Left ventricle myocardium superior (tissue), 1 donor: ENCODE measurements at regions not wholly inside any gene's neighbourhood (a gene's known extent, or its start where the extent isn't known, plus 50 kb on each side); places are given as distances from the start of the nearest gene placed in this dataset.
"Not testable (repeated sequence)": the region's sequence is repeated elsewhere in the genome, so short reads cannot be mapped to it uniquely, and the experiment has no call there.

Experiments used
- ATAC-seq: fragments of 200-7000 bp; cut with Tn5 transposase; one replicate; pipeline ENCODE4 v1.9.1; 2020; ENCODE audit warnings: mild to moderate bottlenecking, moderate library complexity
- DNase-seq: peaks from one replicate; pipeline ENCODE4 v3.0.0-alpha.2; 2020
- intact Hi-C: fragments of 100-400 bp; cut with micrococcal nuclease; formaldehyde crosslinking; loops from one replicate; pipeline ENCODE4 v1.11.0; 2022
- donor health status: DM: no; HTN: yes; CAD: no; lungs with severe emphysema.

DNA sequence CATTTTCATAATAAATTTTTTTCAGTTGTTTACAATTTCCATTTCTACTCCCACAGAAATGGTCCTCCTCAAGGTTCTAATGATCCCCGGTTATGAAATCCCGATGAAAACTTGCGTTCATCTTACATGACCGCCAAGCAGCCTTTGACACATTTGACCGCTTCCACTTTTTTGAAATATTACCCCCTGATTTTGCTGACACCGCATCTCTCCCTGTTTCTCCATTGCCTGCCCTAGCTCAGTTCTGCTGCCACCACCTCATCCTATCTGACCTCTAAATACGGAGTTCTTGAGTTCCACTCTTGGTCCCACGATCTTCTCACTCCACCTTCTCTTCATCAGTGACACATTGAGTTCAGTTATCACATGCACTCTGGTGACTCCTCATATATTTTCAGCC is 74.1 kb downstream of the SLC35B3 start:
- intact Hi-C loops, result no loop called here
- ATAC-seq (no peak), DNase-seq (no peak)

DNA sequence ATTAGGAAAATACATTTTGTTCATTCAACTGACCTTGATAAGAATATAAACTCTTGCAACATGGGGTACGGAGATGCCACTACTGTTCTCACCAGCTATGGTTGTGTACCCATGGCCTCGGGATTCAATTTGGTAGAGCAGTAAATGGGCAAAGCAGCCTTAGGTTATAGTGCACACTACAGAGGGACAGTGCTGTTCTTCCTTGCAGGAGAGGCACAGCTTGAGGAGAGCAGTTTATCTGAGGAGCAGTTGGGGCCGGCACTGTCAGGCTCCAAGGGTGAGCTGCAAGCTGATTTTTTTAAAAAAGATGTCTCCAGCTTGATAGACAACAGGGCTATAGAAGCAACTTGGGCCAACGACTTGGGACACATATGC is 82.4 kb downstream of the SLC35B3 start:
- intact Hi-C loops, result no loop called here
- no peak for DNase-seq
- ATAC-seq, result no peak

DNA sequence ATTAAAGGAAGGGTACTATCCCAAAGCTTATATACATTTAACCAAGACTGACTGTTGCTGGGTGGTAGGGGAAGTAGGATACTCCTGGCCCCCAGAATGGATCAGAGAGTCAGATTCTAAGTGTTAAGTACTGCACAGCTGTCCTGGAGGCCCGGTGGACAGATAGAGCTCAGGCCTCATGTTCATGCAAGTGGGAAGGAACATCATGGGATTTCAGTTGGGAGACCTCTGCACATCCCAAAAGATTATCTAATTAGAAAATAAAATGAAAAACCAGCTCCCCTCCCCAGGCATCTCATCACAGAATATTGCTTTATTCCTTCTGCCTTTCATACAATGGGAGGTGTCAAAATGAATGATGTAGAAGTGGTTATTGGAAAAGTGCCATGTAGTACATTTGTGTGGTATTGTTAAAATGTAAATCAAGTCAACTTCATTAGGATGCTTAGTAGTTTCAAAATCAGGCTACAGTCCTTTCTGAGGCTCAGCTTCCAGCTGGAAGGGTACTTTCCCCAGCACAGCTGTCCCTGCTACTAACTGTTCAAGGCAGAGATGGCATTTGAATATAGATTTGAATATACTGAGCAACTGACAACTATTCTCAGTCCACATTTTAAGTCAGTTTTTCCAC is 82.9 kb downstream of the SLC35B3 start:
- ATAC-seq, result no peak
- no peak for DNase-seq
- intact Hi-C loops, result no loop called here

DNA sequence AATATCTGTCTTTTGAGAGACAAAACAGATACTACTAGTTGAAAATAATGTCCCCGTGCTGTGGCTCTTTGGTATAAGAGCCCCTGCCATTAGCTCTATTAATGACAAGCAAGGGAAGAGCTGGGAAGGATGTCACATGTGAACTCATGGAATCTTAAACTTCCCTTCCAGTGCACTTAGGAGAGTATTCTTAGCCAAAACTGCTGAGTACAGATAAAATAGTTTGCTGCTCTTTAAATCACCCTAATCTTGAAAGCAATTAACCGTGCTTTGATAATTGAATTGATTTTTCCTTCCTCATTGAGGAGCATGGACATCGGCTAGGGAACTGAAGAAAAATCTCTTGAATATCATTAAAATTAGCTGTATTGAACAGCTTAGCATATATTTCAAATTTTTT is 91.7 kb downstream of the SLC35B3 start:
- no peak for ATAC-seq
- DNase-seq, result no peak
- intact Hi-C loops, result no loop called here

DNA sequence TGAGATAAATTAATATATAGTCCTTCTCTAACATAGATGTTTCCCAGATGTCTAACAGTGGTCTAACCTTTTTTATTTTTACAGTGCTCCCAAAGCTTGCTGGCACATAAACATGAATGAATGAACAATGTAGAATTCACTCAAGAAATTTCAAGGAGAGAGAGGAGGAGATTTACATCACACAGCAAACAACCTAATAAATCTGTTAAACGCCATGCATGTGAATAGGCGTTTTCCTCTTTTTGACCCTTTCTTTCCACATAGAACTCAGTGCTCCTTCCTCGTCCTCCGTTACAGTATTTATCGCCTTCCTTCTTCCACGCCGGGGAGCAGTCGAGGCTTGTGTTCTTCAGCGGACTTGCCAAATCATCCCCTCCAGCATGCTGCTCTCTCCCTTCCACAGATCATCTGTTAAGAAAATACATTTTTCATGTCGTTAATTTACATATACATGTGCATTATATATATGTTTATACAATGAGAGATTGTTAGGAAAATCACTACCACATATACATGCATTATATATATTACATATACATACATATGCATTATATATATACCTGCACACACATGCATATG is 93.0 kb downstream of the SLC35B3 start:
- intact Hi-C loops, result no loop called here
- no peak for DNase-seq
- ATAC-seq, result no peak

DNA sequence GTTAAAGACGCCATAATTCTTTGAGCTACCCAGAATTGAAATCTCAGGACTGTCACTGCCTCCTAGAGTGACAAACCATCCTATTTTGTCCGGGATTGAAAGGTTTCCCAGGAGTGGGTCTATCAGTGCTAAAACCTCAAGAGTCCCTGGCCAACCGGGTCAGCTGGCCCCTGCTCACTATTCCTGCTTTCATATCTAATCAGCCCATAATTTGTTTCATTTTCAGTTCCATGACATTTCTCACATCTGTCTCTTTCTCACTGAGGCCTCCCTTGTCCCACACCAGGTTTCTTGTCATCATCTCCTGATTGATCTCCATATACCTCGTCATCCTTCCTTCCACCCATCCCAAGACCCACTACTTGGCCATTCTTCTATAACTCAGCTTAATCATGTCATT is 98.2 kb downstream of the SLC35B3 start:
- intact Hi-C loops, result no loop called here
- DNase-seq (no peak), ATAC-seq (no peak)

DNA sequence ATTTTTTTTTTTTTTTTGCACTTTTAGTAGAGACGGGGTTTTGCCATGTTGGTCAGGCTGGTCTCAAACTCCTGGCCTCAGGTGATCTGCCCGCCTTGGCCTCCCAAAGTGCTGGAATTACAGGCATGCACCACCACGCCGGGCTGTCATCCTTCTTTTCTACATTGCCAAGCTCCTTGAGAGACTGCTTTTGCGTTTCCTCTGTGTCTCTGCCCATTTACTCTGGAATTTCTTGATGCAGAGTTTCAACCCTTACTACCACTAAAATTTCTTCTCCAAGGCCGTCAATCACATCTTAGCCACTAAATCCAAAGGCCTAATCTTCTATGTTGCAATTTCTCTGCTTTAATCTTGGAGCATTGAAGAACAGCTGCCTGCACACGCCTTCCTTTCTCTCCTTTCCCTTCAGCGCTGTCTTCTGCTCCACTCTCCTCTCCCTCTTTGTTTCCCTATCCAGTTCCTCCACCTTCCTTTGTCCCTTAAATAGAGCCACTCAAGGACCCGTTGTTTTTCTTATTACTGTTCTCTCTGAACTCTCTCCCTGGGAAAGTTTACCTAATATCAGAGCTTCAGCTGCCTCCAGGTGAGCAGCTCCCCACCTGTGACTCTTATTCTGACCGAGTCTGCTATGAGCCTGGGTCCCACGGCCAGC is 98.8 kb downstream of the SLC35B3 start:
- intact Hi-C loops, result no loop called here
- no peak for DNase-seq
- ATAC-seq, result no peak

DNA sequence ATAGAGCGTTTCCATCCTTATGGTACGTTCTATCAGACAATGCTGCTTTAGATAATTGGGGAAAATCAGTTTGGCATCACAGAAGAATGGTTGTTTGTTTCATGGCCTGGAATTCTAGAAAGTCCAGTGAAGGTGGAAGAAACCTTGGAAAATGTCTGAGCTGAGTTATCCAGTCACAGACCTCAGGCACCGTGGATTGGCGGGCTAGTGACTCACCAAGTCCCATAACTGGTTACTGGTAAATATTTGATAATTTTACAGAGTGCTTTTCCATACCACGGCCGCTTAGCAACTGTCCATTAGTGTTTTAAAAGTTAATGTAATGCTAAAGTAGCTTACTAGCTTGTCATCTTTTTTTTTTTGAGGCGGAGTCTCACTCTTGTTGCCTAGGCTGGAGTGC is 99.4 kb downstream of the SLC35B3 start:
- ATAC-seq (no peak), DNase-seq (no peak)
- intact Hi-C loops, result no loop called here

DNA sequence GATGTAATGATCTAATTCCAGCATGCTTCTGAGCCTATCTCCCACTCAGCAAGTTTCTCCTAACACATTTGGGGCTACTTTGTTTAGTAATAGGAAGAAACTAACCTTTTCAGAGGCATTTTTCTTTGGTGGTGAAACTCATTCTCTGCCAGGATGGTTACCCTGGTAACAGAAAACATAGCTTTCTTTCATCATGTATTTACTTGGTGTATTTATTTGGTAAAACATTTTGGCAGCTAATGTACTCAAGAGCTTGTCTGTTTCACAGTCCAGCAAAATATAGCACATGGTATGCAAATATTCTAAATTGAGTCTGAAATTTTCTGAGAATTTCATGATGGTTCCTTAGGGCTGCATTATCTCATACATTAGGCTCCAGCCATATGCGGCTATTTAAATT is 100.0 kb downstream of the SLC35B3 start:
- no peak for ATAC-seq
- intact Hi-C loops, result no loop called here

DNA sequence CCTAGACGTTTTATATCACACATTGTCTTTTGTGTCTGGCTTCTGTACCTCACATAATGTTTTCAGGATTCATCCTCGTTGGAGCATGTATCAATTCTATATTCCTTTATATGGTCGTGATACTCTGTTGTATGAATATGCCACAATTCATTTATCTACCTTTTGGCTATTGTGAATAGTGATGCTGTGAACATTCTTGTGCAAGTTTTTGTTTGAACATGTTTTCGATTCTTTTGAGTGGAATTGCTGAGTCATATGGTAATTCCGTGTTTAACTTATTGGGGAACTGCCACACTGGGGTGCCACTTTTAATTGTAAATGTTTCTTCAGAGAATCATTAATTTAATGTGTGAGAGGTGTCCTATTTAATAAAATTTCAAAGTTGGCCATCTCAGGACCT is 101.2 kb downstream of the SLC35B3 start:
- ATAC-seq (no peak), DNase-seq (no peak)
- intact Hi-C loops, result no loop called here

More for the DNA sequence above, 100.0 kb downstream of the SLC35B3 start:
- DNase-seq, result no peak

DNA sequence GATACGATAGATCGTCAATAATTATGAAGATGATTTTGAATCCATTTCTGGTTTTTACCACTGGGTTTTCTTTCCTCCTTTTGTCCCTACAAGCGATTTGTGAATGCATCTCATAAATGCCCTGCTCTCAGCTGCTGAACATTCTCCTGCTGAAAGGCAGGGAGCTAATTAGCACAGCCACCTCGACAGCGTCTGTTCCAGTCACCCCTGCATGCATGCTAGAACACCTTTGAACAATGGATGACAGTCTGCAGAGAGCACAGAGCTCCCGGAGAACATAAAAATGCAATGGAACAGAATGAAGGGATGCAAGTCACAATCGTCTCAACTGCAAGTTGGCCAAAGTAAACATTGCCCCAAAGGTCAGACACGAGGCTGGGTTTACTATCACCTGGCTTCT is 105.8 kb downstream of the SLC35B3 start:
- ATAC-seq (no peak), DNase-seq (no peak)
- intact Hi-C loops, result no loop called here

DNA sequence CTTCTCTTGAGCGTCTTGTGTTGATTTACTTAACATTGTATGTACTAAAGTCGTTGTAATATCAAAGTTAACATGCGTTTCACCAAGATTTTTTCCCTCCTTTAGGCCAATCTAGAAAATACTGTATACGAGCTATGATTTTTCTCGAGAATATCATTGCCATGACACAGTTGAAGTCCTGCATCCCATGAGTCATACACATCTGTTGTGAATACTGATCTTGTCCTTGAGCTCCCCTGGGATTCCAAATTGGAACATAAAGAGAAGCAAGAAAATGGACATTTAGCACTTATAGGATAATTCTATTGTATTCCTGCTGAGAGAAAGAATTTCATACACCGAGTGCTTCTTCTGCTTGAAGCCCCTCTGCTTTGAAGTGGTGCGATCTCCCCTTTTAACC is 109.6 kb downstream of the SLC35B3 start:
- ATAC-seq (no peak), DNase-seq (no peak)
- intact Hi-C loops, result no loop called here

DNA sequence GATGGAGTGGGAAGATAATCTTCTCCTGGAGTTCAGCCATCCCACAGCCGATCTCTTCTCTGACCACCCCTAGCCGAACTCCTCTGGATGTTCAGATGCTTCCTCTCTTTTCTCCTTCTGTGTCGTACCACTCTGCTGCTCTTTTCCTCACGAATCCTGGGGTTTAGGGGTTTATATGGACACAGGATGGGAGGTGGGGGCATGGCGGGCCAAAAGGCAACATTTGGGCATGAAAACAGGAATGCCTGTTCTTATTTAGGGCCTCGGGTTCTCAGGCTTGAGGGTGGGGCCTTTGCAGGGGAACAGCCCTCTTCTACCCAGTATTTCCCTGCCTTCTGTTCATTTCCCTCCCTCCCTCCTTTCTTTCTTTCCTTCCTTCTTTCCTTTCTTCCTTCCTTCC is 112.7 kb downstream of the SLC35B3 start:
- ATAC-seq (no peak), DNase-seq (no peak)
- intact Hi-C loops, result no loop called here

DNA sequence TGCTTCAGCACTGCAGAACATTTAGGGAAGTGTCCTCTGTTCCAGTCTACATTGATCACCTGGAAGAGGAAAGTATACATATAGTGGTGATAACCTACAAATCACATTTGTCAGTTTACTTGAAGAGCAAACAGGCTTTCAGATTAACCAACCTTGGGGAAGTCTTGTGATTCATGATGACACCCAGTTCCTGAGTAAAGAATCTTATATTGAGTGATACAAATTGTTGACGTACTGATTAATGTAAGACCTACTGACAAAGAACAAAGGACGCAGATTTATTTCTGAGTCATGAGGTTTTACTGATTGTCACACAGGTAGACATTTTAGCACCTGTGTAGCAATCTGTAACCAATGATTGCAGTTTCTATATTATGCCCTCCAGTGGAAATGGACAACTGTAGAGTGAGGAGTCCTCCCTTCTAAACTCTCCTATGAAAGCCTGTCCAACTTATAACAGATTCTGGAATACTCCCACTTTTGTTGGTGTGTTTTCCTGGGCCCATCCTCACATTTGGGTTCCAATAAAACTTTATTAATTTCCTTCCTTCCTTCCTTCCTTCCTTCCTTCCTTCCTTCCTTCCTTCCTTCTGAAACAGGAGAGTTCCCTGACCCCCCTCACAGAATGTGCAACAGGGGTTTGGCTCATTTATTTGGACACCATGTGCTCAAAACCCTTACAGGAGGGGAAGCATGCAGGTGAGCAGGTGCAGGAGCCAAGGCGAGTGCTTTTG is 113.5 kb downstream of the SLC35B3 start:
- intact Hi-C loops, result no loop called here
- ATAC-seq, result no peak

DNA sequence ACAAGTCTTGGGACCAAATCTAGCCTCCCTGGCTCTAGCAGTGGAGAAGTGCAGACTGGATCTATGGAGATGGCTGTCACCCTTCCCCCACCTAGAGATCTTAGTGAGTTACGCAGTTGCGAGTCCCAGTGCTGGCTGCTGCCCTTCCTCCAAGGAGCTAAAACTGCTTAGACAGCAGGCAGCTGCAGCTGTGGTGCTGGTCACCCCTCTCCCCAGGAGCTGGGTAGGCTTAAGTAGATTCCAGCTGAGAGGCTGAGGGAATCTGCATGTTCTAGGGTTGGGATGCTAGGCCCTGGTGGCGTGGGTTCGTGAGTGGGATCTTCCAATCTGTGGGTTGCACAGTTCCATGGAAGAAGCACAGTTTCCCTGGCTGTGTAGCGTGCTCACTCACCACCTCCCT is 120.2 kb downstream of the SLC35B3 start:
- intact Hi-C loops, result no loop called here
- ATAC-seq, result no peak
- DNase-seq, result no peak

More for the DNA sequence above, 113.5 kb downstream of the SLC35B3 start:
- no peak for DNase-seq

DNA sequence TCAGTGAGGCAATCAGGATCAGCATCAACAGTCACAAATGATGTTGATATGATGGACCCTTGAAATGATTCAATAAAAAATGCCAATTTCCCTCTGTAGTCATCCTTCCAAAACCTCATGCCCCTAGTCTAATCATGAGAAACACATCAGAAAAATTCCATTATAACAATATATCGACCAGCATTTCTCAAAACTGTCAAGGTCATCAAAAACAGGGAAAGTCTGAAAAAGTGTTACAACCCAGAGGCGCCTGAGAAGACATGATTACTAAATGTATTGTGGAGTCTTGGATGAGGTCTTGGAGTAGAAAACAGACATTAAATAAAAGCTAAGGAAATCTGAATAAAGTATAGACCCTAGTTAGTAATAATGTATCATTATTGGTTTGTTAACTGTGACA is 133.8 kb downstream of the SLC35B3 start:
- DNase-seq (no peak), ATAC-seq (no peak)
- intact Hi-C loops, result no loop called here

DNA sequence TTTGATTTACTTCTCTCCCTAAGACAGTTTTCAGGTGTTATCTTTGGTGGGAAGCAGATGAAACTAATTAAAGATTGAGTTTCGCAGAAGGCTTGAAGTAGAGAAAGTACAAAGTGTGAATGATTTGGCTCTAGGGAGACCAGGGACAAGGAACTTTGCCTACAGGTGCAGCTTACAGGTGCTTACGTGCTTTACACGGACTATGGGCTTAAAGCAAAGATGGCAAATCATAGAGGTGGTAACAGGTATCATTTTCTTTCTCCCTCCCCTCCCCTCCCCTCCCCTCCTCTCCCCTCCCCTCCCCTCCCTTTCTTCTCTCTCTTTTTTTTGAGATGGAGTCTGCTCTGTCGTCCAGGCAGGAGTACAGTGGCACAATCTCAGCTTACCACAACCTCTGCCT is 136.3 kb downstream of the SLC35B3 start:
- no peak for DNase-seq
- ATAC-seq, result no peak
- intact Hi-C loops, result no loop called here

DNA sequence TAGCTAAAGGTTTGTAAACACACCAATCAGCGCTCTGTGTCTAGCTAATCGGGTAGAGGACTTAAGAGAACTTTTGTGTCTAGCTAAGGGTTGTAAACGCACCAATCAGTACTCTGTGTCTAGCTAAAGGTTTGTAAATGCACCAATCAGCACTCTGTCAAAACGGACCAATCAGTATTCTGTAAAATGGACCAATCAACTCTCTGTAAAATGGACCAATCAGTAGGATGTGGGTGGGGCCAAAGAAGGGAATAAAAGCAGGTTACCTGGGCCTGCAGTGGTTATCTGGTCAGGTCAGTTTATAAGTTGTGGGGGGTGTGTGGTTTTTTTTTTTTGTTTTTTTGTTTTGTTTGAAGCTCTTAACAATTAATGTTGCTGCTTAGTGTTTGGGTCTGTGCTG is 152.4 kb downstream of the SLC35B3 start:
- DNase-seq, ATAC-seq, intact Hi-C loops: not testable (repeated sequence)

DNA sequence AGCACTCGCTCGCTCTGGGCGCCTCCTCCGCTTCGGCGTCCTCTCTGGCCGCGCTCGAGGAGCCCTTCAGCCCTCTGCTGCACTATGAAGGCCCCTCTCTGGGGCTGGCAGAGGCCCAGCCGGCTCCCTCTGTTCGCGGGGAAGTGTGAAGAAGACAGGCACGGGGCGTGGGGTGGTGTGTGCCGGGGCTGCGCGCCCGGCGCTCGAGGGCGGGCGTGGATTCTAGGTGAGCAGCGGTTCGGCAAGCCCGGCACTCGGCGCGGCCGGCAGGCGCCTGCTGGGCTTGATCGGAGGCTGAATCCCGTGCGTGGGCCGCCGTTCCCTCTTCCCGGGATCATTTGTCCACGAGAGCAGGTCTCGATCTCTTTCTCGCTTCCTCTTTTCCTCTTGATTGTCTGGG is 153.0 kb downstream of the SLC35B3 start:
- no peak for ATAC-seq
- intact Hi-C loops, result no loop called here
- no peak for DNase-seq

DNA sequence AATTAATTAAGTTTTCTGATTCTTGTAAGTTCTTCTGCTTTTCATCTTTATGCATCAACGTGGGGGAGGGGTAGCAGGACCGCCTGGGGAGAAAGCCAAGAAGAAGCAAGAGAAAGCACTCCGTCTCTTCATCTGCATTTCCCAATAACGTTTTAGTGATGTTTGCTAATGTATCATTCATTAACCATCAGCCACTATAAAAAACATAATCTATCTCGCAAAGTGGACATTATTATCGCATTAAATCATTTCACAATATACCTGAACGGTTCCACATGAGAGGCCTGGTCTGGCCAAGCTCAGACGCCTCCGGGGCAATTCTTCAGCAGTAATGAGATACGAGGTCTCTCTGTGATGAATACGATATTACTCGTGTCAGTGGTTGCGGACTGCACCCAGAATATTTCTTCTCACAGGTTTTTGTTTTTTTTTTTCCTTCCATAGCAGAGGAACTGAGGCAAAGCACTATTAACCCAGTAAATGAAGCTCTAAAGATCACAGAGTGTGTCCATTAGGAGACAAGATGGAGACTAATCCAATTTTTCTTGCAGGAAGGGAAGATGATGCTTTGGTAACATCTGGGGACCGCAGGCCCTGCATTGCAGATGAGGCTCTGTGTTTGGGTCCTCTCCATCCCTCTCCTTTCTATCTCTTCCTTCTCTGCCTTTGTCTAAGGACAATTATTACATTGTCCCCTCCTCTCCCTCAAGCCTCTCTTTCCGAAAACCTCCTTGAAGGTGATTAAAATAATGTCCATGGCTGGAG is 156.1 kb downstream of the SLC35B3 start:
- no peak for ATAC-seq
- no peak for DNase-seq
- intact Hi-C loops, result no loop called here
